GM18870 (cell line): ENCODE measurements at regions not wholly inside any gene's neighbourhood (a gene's known extent, or its start where the extent isn't known, plus 50 kb on each side); places are given as distances from the start of the nearest gene placed in this dataset.
"Not testable (repeated sequence)": the region's sequence is repeated elsewhere in the genome, so short reads cannot be mapped to it uniquely, and the experiment has no call there.

ENCODE experiments used
- ATAC-seq: cut with Tn5 transposase; IDR thresholded peaks from one replicate; pipeline ENCODE4 v1.9.1; 2021; ENCODE audit warnings: moderate library complexity; ENCODE audit not compliant: unreplicated experiment

GRCh38 chr1:213702703-213703102, 285.1 kb upstream of the PROX1 start:
- no peak for ATAC-seq

GRCh38 chr1:213704941-213705340, 282.8 kb upstream of the PROX1 start:
- no peak for ATAC-seq

DNA sequence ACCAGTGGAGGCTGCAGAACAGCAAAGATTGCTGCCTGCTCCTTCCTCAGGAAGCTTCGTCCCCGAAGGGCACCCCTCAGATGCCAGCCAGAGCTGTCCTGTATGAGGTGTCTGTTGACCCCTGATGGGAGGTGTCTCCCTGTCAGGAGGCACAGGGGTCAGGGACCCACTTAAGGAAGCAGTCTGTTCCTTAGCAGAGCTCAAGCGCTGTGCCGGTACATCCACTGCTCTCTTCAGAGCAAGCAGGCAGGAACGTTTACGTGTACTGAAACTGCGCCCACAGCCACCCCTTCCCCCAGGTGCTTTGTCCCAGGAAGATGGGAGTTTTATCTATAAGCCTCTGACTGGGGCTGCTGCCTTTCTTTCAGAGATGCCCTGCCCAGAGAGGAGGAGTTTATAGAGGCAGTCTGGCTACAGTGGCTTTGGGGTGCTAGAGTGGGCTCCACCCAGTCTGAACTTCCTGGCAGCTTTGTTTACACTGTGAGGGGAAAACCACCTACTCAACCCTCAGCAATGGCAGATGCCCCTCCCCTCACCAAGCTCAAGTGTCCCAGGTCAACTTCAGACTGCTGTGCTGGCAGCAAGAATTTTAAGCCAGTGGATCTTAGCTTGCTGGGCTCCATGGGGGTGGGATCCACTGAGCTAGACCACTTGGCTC, 275.8 kb upstream of the PROX1 start:
- ATAC-seq = not testable (repeated sequence)

GRCh38 chr1:213714645-213715044, 273.1 kb upstream of the PROX1 start:
- ATAC-seq = no peak

GRCh38 chr1:213715182-213715581, 272.6 kb upstream of the PROX1 start:
- no peak for ATAC-seq

DNA sequence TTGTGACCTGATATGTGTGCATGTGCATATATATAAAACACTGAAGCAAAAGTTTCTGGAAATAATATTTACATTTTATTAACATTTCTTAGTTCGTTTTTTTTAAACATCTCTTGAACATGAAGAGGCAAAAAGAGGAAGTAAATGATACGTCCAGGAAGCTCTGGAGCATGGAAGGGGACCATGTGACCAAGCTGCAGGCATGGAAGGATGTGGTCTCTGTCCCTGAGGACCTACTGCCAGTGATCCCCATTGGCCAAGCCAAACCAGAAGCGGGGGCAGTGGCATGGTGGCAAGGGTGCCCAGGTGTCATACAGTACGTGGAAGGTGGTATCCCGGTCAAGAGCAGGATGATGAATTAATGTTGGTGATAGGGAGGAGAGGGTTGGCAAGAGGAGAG, 268.3 kb upstream of the PROX1 start:
- no peak for ATAC-seq

DNA sequence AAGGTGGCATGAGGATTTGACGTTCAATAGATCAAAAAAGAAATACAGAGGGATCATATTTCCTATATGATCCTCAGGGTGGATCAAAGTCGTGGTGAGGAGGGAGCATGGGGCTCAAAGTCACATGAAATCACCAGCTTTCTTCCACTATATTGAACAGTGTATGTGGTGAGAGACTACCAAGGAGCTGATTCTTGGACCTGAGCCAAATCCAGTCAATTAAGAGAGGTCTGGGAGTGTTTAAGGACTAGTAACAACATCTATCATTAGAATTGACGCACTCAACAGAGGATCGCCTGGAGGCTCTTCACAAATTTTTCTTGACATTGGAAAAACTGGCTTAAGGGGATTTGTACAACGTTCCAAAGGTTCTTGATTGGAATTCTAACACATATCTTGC, 267.7 kb upstream of the PROX1 start:
- ATAC-seq = no peak

DNA sequence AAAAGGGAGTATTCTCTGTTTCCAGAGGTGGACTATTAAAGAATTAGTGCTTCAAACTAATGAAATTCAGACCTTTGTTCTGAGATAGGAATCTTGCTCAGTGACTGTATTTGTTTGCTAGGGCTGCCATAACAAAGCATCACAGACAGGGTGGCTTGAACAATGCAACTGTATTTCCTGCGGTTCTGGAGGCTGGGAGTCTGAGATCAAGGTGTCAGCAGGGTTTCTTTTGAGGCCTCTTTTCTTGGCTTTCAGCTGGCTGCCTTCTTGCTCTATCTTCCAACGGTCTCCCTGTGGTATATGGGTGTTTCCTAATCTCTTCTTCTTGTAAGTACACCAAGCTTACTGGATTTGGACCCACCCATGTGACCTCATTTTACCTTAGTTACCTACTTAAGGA, 264.6 kb upstream of the PROX1 start:
- no peak for ATAC-seq

- ATAC-seq = no peak
These were observed 262.9 kb upstream of the PROX1 start for GRCh38 chr1:213724640-213725536.

DNA sequence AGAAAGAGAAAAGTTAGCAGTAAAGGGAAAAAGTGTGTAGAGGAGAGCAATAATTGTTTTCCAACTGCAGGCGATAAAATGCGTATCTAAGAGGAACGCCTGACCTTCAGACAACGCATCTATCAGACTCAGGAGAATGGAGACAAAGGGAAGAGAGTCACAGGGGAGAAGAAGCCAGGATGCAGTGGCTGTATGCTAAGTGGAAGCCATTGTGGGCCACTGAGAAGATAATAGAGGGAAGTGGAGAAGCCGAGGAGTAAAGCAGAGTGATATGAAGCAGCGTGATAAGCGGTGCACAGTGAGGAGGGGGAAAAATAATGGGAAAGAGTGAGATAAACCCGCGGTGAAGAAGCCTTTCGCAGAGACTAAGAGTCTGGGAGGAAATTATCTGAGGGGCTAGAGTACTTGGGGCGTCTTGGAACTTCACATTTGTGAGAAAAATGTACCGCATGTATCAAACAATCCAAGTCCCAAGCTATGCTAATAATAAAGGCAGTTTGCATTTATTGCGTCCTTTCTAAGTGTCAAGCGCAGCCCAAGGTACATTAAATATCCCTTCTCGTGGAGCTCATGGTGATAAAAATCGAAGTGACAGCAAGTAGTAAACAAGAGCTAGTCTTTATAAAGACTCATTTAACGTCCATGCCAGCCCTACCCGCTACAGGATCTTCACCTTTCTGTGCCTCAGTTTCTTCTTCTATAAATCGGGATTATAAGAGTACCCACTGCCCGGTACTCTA, 259.8 kb upstream of the PROX1 start:
- no peak for ATAC-seq

- ATAC-seq = no peak
These were observed 258.9 kb upstream of the PROX1 start for GRCh38 chr1:213728593-213729536.

- no peak for ATAC-seq
These were observed 254.1 kb upstream of the PROX1 start for GRCh38 chr1:213733705-213734104.

GRCh38 chr1:213737398-213738035, 250.3 kb upstream of the PROX1 start:
- no peak for ATAC-seq

DNA sequence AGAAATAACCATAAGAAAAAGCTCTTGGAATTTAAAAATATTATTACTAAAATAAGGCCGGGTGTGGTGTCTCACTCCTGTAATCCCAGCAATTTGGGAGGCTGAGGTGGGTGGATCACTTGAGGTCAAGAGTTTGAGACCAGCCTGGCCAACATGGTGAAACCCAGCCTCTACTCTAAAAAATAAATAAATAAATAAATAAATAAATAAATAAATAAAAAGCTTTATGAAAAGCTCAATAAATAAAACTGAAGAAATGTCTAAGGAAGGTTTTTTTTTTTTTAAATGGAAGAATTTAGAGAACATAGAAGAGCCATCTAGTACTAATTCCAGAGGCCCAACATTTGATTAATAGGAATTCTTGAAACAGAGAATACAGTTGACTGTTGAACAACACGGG, 249.1 kb upstream of the PROX1 start:
- no peak for ATAC-seq

DNA sequence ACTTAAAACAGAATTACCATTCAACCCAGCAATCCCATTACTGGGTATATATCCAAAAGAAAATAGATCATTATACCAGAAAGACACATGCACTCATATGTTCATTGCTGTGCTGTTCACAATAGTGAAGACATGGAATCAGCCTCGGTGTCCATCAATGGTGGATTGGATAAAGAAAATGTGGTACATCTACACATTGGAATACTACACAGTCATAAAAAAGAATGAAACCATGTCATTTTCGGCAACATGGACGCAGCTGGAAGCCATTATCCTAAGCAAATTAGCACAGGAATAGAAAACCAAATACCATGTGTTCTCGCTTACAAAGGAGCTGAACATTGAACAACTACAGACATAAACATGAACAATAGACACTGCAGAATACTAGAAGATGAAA, 244.8 kb upstream of the PROX1 start:
- no peak for ATAC-seq

GRCh38 chr1:213744780-213745179, 243.0 kb upstream of the PROX1 start:
- no peak for ATAC-seq

DNA sequence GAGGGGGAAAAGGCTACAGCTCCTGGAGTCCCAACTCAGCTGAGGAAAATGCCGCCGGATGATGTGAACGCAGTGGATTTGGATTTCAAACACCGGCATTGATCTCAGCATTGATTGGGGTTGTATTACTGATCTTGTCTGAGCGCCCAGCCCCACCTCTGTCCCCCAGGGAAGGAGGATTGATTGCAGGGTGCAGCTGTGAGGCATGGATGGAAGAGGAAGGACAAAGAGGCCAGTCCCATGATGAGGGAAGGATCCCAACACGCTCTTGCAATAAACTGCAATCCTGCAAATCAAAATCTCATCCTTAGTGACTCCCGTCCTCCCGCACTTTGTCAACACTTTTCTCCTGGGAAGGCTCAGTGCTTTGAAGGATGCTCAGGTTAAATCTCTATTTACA, 242.3 kb upstream of the PROX1 start:
- ATAC-seq = no peak

DNA sequence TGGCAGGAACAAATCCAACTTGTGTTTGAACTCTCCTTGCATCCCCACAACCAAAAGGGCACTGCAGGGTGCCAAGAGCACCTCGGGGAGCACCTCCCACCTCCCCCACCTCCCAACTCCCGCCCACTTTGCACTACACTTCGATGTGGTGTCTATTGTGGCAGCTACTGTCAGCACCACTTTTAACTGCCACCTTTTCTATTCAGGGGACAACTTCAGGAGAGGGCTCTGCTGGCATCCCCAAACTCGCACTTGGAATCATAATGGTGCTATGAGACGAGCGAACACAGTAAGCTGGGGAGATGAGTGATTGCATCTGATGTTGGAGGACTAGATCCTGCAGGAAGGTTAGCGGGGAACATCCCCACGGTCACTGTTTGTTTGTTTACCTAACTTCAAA, 238.2 kb upstream of the PROX1 start:
- ATAC-seq = no peak

DNA sequence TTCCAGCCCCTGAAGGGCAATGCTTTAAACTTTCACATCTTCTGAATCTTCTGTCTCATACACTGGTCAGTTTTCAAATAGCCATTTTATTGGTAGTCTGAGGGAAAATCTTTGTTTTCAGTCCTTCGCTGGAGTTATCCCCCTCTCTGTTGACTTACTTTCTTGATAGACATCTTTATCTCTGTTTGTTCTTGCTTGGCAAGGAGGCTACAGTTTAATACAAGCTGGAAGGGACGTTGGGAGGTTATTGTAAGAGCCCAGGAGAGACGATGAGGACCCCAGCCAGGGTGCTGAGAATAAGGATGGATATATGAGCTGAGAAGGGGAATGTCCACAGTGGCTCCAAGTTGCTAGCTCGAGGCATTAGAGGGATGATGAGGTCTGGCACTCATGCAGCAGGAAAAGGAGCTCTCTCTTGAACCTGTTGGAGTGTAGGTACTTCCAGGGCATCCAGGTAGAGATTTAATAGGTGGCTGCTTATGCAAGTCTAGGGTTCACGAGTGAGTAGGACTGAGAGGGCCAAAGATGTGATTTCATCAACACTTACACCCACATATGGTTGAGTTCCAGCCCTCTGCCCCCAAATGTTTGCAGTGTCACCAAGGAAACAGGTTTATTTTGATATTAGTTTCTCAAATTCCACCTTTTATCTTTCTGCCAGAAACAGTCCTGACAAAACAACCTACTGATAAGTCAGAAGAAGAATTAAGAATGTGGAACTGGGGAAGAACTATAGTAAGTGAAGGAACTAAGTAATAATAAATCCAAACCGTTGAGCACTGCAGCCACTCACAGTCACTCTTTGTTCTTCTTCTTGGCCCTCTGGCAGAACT, 237.3 kb upstream of the PROX1 start:
- no peak for ATAC-seq
